ENCODE measurements at regions not wholly inside any gene's neighbourhood (a gene's known extent, or its start where the extent isn't known, plus 50 kb on each side); places are given as distances from the start of the nearest gene placed in this dataset.

GRCh38 chr16:13401641-13402040 is 500.2 kb downstream of the SHISA9 start:
- TF ChIP-seq ELF4 (IDR thresholded peaks at IDR 0.05) (no peak), SP1 (IDR thresholded peaks at IDR 0.05) (no peak), NFRKB (IDR thresholded peaks at IDR 0.05) (no peak), ARNT (IDR thresholded peaks at IDR 0.05) (no peak), FOXM1 (IDR thresholded peaks at IDR 0.05; ENCODE audit: borderline replicate concordance) (no peak)

Measured in HEK293T (cell line).